Colon (tissue), 2 donors: ENCODE measurements at regions not wholly inside any gene's neighbourhood (a gene's known extent, or its start where the extent isn't known, plus 50 kb on each side); places are given as distances from the start of the nearest gene placed in this dataset.

Source experiments
- FAIRE-seq: peaks from 2 replicates; lab custom pipeline; 2012; peaks lifted over from hg19 to GRCh38; lab: Jason Lieb, UNC
- donor health status: control.
- donor health status: control.

- FAIRE-seq: no peak
Measured at GRCh38 chrX:109312757-109313156, 169.1 kb downstream of the GUCY2F start.

- FAIRE-seq: no peak
Measured at GRCh38 chrX:109310031-109310430, 171.9 kb downstream of the GUCY2F start.

GRCh38 chrX:109301177-109301576, 180.7 kb downstream of the GUCY2F start:
- FAIRE-seq: no peak

- FAIRE-seq: no peak
Measured at GRCh38 chrX:109300415-109300814, 181.5 kb downstream of the GUCY2F start.

- FAIRE-seq: no peak
Measured at GRCh38 chrX:109299091-109299490, 182.8 kb downstream of the GUCY2F start.

GRCh38 chrX:109294097-109294814, 187.6 kb downstream of the GUCY2F start:
- no peak for FAIRE-seq

GRCh38 chrX:109283870-109284269, 198.0 kb downstream of the GUCY2F start:
- no peak for FAIRE-seq

GRCh38 chrX:109281483-109282275, 200.2 kb downstream of the GUCY2F start:
- FAIRE-seq: peak; percentile 78

- no peak for FAIRE-seq
Measured at GRCh38 chrX:109274806-109275205, 207.1 kb downstream of the GUCY2F start.

- FAIRE-seq: no peak
Measured at GRCh38 chrX:109270580-109271484, 211.1 kb downstream of the GUCY2F start.

GRCh38 chrX:109268340-109268739, 213.5 kb downstream of the GUCY2F start:
- no peak for FAIRE-seq

- no peak for FAIRE-seq
Measured at GRCh38 chrX:109266034-109266433, 215.9 kb downstream of the GUCY2F start.

- FAIRE-seq: no peak
Measured at GRCh38 chrX:109264878-109265277, 217.0 kb downstream of the GUCY2F start.

GRCh38 chrX:109261279-109261678, 220.6 kb downstream of the GUCY2F start:
- no peak for FAIRE-seq

GRCh38 chrX:109252789-109253188, 229.1 kb downstream of the GUCY2F start:
- peak; percentile 78 for FAIRE-seq

- FAIRE-seq: peak; percentile 33
Measured at GRCh38 chrX:109218761-109219160, 263.1 kb downstream of the GUCY2F start.

GRCh38 chrX:109199726-109200125, 282.2 kb downstream of the GUCY2F start:
- no peak for FAIRE-seq

- no peak for FAIRE-seq
Measured at GRCh38 chrX:109190542-109190941, 291.3 kb downstream of the GUCY2F start.

- FAIRE-seq: no peak
Measured at GRCh38 chrX:109187473-109188168, 294.3 kb downstream of the GUCY2F start.

GRCh38 chrX:109186939-109187338, 294.9 kb downstream of the GUCY2F start:
- no peak for FAIRE-seq

- FAIRE-seq: no peak
Measured at GRCh38 chrX:109184506-109185139, 297.3 kb downstream of the GUCY2F start.
